Kidney tubule cell (primary cell): ENCODE measurements at regions not wholly inside any gene's neighbourhood (a gene's known extent, or its start where the extent isn't known, plus 50 kb on each side); places are given as distances from the start of the nearest gene placed in this dataset.
A peak's percentile ranks its signal among the peaks of the same experiment; 100 is the strongest.
"Not testable (repeated sequence)": the region's sequence is repeated elsewhere in the genome, so short reads cannot be mapped to it uniquely, and the experiment has no call there.

Experiments
- DNase-seq: peaks from one replicate; pipeline ENCODE4 v3.0.0-alpha.2; 2018; ENCODE audit warnings: low spot score

- DNase-seq: no peak
Measured at GRCh38 chr11:122604621-122605020, 50.9 kb upstream of the UBASH3B start.

- DNase-seq: no peak
Measured at GRCh38 chr11:122601141-122602125, 54.1 kb upstream of the UBASH3B start.

- DNase-seq: no peak
Measured at GRCh38 chr11:122600290-122600689, 55.2 kb upstream of the UBASH3B start.

GRCh38 chr11:122599434-122599833, 56.1 kb upstream of the UBASH3B start:
- DNase-seq: no peak

- peak; percentile 41 for DNase-seq
Measured at GRCh38 chr11:122598971-122599370, 56.6 kb upstream of the UBASH3B start.

GRCh38 chr11:122597511-122597910, 58.0 kb upstream of the UBASH3B start:
- no peak for DNase-seq

GRCh38 chr11:122594986-122595645, 60.4 kb upstream of the UBASH3B start:
- no peak for DNase-seq

GRCh38 chr11:122593473-122594420, 61.8 kb upstream of the UBASH3B start:
- no peak for DNase-seq

- no peak for DNase-seq
Measured at GRCh38 chr11:122592641-122593040, 62.9 kb upstream of the UBASH3B start.

GRCh38 chr11:122584670-122585069, 70.9 kb upstream of the UBASH3B start:
- no peak for DNase-seq

GRCh38 chr11:122580071-122580470, 75.5 kb upstream of the UBASH3B start:
- DNase-seq: peak; percentile 31

- peak; percentile 65 for DNase-seq
Measured at GRCh38 chr11:122578171-122578825, 77.2 kb upstream of the UBASH3B start.

GRCh38 chr11:122572592-122572991, 82.9 kb upstream of the UBASH3B start:
- no peak for DNase-seq

- DNase-seq: no peak
Measured at GRCh38 chr11:122563761-122564160, 91.8 kb upstream of the UBASH3B start.

- peak; percentile 52 for DNase-seq
Measured at GRCh38 chr11:122559734-122560382, 95.7 kb upstream of the UBASH3B start.

- not testable (repeated sequence) for DNase-seq
Measured at GRCh38 chr11:122559218-122559617, 96.3 kb upstream of the UBASH3B start.

GRCh38 chr11:122557163-122557562, 98.4 kb upstream of the UBASH3B start:
- not testable (repeated sequence) for DNase-seq

- DNase-seq: peak; percentile 41
Measured at GRCh38 chr11:122556605-122557004, 98.9 kb upstream of the UBASH3B start.

- no peak for DNase-seq
Measured at GRCh38 chr11:122538060-122538459, 117.5 kb upstream of the UBASH3B start.

GRCh38 chr11:122524898-122525297, 130.6 kb upstream of the UBASH3B start:
- DNase-seq: no peak
